Activated T-helper 1 cell treated with anti-CD3 and anti-CD28 coated beads, Interleukin-12 subunit alpha, Interleukin-12 subunit beta, Interleukin-2, Interleukin-4 antibody, amounts not matched to agents 30 ng/mL and 10 ng/mL and 1 ng/mL, durations not matched to agents 14 hours and 24 hours and 36 hours (primary cell): ENCODE measurements at regions not wholly inside any gene's neighbourhood (a gene's known extent, or its start where the extent isn't known, plus 50 kb on each side); places are given as distances from the start of the nearest gene placed in this dataset.

Experiments used
- DNase-seq: peaks from one replicate; pipeline ENCODE4 v3.0.0; 2021; ENCODE audit warnings: low spot score
- H3K27ac Mint-ChIP-seq: one replicate; pipeline ENCODE4 v1.8.0; 2021; ENCODE audit warnings: mild to moderate bottlenecking, mixed read lengths
- H3K27me3 Mint-ChIP-seq: one replicate; pipeline ENCODE4 v1.8.0; 2022; ENCODE audit warnings: mild to moderate bottlenecking, moderate library complexity, mixed read lengths; ENCODE audit not compliant: insufficient read depth
- H3K36me3 Mint-ChIP-seq: one replicate; pipeline ENCODE4 v1.8.0; 2021; ENCODE audit warnings: low read depth, mixed read lengths
- H3K4me1 Mint-ChIP-seq: one replicate; pipeline ENCODE4 v1.8.0; 2021; ENCODE audit warnings: low read depth, mixed read lengths
- H3K4me3 Mint-ChIP-seq: one replicate; pipeline ENCODE4 v1.8.0; 2021; ENCODE audit warnings: mild to moderate bottlenecking, moderate library complexity, mixed read lengths
- H3K9me3 Mint-ChIP-seq: one replicate; pipeline ENCODE4 v1.8.0; 2021; ENCODE audit warnings: mixed read lengths
- intact Hi-C: fragments of 100-400 bp; cut with micrococcal nuclease; formaldehyde crosslinking; loops from one replicate; pipeline ENCODE4 v1.15.1; 2024

DNA sequence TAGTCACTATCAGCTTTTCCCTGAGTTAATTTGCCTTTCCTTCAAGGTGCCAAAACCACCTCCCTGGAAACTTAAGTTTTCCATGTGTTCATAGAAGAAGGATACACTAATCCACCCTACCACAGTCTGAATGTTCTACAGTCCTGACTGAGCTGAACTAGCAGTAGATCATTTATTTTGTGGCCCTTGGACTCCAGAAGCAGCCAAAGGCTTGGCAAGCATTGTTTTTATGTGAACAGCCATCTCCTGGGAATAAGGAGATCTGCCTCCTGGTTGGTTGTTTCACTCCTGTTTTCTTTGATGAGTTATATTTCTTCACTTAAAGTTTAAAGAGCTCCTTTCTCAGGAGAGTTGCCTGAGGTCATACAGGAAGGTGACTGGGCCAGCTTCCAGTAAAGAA is 634.6 kb upstream of the SOX9 start:
- intact Hi-C loops: no loop called here
- H3K27me3 Mint-ChIP-seq: no peaks in the 10 kb centered on the region
- H3K4me1 Mint-ChIP-seq: no peaks in the 10 kb centered on the region
- no peak overlapping the region for H3K4me3 Mint-ChIP-seq
- DNase-seq: no peak
- no peaks in the 10 kb centered on the region for H3K9me3 Mint-ChIP-seq
- no peaks in the 10 kb centered on the region for H3K36me3 Mint-ChIP-seq
- H3K27ac Mint-ChIP-seq: no peak overlapping the region

GRCh38 chr17:71488851-71489250 is 632.0 kb upstream of the SOX9 start:
- H3K27me3 Mint-ChIP-seq: no peaks in the 10 kb centered on the region
- DNase-seq: no peak
- no peaks in the 10 kb centered on the region for H3K4me1 Mint-ChIP-seq
- peaks cover 6% of the 10 kb centered on the region for H3K9me3 Mint-ChIP-seq
- intact Hi-C loops: no loop called here
- no peak overlapping the region for H3K4me3 Mint-ChIP-seq
- H3K36me3 Mint-ChIP-seq: no peaks in the 10 kb centered on the region
- no peak overlapping the region for H3K27ac Mint-ChIP-seq

GRCh38 chr17:71494062-71494855 is 626.6 kb upstream of the SOX9 start:
- DNase-seq: no peak
- Mint-ChIP-seq H3K4me1 (no peaks in the 10 kb centered on the region), H3K4me3 (no peak overlapping the region), H3K27ac (no peak overlapping the region), H3K9me3 (peaks cover 6% of the 10 kb centered on the region), H3K27me3 (no peaks in the 10 kb centered on the region), H3K36me3 (no peaks in the 10 kb centered on the region)
- intact Hi-C loops: no loop called here

DNA sequence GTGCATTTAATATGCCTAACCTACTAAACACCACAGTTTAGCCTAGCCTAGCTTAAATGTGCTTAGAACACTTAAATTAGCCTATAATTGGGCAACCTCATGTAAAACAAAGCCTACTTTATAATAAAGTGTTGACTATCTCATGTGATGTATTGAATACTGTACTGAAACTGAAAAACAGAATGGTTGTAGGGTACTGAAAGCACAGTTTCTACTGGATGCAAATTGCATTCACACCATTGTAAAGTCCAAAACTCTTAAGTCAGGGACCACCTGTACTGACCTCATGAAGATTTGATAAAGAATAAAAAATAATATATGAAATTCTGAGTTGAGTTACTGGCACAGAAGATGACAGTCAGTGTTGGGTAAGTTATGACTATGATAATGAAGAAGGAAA is 625.4 kb upstream of the SOX9 start:
- H3K27ac Mint-ChIP-seq: no peak overlapping the region
- no peak for DNase-seq
- intact Hi-C loops: no loop called here

GRCh38 chr17:71496552-71496951 is 624.3 kb upstream of the SOX9 start:
- Mint-ChIP-seq H3K9me3 (peaks cover 6% of the 10 kb centered on the region), H3K27ac (no peak overlapping the region), H3K4me1 (no peaks in the 10 kb centered on the region), H3K4me3 (no peak overlapping the region), H3K27me3 (no peaks in the 10 kb centered on the region), H3K36me3 (no peaks in the 10 kb centered on the region)
- no peak for DNase-seq
- intact Hi-C loops: no loop called here

More for the DNA sequence above, 625.4 kb upstream of the SOX9 start:
- no peaks in the 10 kb centered on the region for H3K36me3 Mint-ChIP-seq
- peaks cover 6% of the 10 kb centered on the region for H3K9me3 Mint-ChIP-seq
- H3K4me3 Mint-ChIP-seq: no peak overlapping the region
- H3K27me3 Mint-ChIP-seq: no peaks in the 10 kb centered on the region
- H3K4me1 Mint-ChIP-seq: no peaks in the 10 kb centered on the region

DNA sequence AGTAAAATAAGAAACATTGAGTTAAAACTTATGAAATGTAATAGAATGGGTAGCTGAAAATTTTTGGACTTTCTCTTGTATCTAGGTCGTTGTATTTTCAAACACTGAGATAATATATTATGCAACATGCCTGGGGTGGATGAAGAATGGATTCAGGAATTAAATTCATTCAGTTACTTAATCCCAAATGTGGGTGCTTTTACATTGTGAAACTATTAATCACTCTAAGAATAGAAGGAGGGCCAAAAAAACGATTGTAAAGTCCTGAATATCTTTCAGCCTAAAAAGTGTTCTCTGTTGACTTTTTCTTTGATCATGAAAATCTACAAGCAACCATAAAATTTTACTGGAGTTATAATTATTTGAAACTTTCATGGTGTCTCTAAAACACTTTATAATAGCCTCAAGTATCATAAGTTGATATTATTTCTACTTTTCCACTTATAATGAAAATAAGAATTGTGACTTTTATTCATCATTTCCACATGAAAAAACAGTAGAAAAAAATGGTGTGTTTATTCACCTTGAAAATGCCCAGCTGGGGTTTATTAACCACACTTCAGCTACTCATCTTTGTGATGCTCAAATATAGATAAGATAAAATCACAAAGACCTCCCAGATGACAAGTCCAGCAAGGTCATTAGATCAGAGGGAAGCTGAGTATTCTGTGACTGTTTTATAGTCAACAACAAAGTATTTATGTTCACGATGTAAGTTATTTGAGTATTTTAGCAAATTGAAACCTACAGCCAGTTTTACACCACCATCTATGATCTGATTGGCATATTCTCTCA is 619.9 kb upstream of the SOX9 start:
- no peak for DNase-seq
- no peak overlapping the region for H3K27ac Mint-ChIP-seq
- peaks cover under 1% of the 10 kb centered on the region for H3K9me3 Mint-ChIP-seq
- intact Hi-C loops: no loop called here
- no peaks in the 10 kb centered on the region for H3K27me3 Mint-ChIP-seq
- no peak overlapping the region for H3K4me3 Mint-ChIP-seq
- H3K4me1 Mint-ChIP-seq: no peaks in the 10 kb centered on the region
- H3K36me3 Mint-ChIP-seq: no peaks in the 10 kb centered on the region

DNA sequence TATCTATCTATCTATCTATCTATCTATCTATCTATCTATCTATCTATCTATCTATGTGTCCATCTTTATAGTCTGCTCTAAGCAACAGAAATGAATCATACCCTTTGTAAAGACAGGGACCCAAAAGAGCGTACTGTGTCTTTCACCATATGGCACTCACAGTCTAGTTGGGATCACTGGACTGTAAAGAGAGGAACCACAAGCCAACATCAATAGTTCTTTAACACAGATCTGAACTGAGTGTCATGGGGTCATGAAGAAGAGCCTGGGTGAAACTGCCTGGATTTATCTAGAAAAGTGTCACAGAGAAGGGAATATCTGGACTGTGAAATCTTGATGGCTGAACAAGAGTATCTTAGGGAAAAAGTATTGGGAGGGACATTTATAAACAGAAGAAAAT is 619.1 kb upstream of the SOX9 start:
- no peaks in the 10 kb centered on the region for H3K36me3 Mint-ChIP-seq
- no peak overlapping the region for H3K27ac Mint-ChIP-seq
- intact Hi-C loops: no loop called here
- H3K27me3 Mint-ChIP-seq: no peaks in the 10 kb centered on the region
- DNase-seq: no peak
- no peak overlapping the region for H3K4me3 Mint-ChIP-seq
- peaks cover 5% of the 10 kb centered on the region for H3K9me3 Mint-ChIP-seq
- H3K4me1 Mint-ChIP-seq: no peaks in the 10 kb centered on the region

- Mint-ChIP-seq H3K9me3 (peaks cover 6% of the 10 kb centered on the region), H3K4me3 (no peak overlapping the region), H3K4me1 (no peaks in the 10 kb centered on the region), H3K27ac (no peak overlapping the region), H3K36me3 (no peaks in the 10 kb centered on the region), H3K27me3 (no peaks in the 10 kb centered on the region)
- DNase-seq: no peak
- intact Hi-C loops: no loop called here
Observed at GRCh38 chr17:71502443-71502842, 618.4 kb upstream of the SOX9 start.

- no peaks in the 10 kb centered on the region for H3K4me1 Mint-ChIP-seq
- no peak for DNase-seq
- peaks cover 20% of the 10 kb centered on the region for H3K9me3 Mint-ChIP-seq
- H3K27ac Mint-ChIP-seq: no peak overlapping the region
- H3K27me3 Mint-ChIP-seq: no peaks in the 10 kb centered on the region
- intact Hi-C loops: no loop called here
- no peaks in the 10 kb centered on the region for H3K36me3 Mint-ChIP-seq
- no peak overlapping the region for H3K4me3 Mint-ChIP-seq
Observed at GRCh38 chr17:71503710-71504465, 616.9 kb upstream of the SOX9 start.

DNA sequence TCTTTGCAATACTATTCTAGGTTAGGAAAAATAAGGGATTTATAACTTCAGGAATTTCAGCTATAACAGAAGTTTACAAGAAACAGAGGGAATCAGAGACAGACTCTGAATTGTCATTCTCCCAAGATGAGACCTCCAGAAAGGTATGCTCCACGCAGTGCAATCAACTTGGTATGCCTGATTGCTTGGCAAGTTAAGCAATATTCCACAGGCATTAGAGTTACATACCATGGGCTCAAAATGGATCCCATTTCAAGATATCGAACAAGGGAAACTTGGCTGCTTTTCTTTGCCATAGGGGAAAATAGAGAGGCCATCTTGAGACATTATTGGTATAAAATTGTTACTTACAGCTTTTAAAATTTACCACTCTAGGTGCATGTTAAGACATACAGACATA is 615.6 kb upstream of the SOX9 start:
- Mint-ChIP-seq H3K36me3 (no peaks in the 10 kb centered on the region), H3K4me1 (no peaks in the 10 kb centered on the region), H3K27ac (no peak overlapping the region), H3K9me3 (peaks cover 20% of the 10 kb centered on the region), H3K4me3 (no peak overlapping the region), H3K27me3 (no peaks in the 10 kb centered on the region)
- no peak for DNase-seq
- intact Hi-C loops: no loop called here

- no peaks in the 10 kb centered on the region for H3K27me3 Mint-ChIP-seq
- no peak overlapping the region for H3K4me3 Mint-ChIP-seq
- no peak overlapping the region for H3K27ac Mint-ChIP-seq
- no peaks in the 10 kb centered on the region for H3K4me1 Mint-ChIP-seq
- no peaks in the 10 kb centered on the region for H3K36me3 Mint-ChIP-seq
- intact Hi-C loops: no loop called here
- peaks cover 20% of the 10 kb centered on the region for H3K9me3 Mint-ChIP-seq
- DNase-seq: no peak
Observed at GRCh38 chr17:71505981-71506380, 614.8 kb upstream of the SOX9 start.

DNA sequence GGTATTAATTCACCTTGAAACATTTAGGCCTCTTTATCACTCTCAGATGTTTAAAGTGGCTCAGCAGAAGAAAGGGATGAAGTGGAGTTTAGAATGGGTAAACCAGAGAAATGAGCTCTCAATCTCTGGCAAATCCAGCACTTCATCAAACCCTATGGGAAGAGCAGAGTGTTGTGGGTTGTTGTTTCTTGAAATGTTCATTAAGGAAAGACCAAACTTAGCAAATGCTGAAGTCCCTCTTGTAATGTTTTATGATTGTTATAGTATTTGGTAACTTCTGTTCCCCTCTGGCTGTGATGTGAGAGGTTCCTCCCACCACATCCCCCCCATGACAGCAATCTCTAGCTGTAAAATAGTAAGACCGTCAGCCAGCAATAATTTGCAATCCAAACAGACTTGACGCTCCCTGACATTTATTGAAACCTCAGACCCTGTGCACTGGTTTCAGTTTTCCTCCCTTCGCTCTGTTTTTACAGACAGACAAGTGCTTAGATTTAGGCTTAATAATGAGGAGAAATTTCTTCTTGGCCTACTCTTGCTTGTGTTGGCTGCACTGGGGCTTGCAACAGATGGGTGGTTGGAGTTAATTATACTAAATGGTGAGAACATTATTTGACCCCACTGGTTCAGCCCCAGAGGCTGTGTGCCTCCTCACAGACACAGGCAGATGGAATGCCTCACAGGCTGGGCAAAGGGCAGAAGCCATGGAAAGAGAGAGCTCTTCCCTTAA is 609.4 kb upstream of the SOX9 start:
- no peak overlapping the region for H3K27ac Mint-ChIP-seq
- no peaks in the 10 kb centered on the region for H3K36me3 Mint-ChIP-seq

More for the DNA sequence above, 609.4 kb upstream of the SOX9 start:
- H3K4me1 Mint-ChIP-seq: no peaks in the 10 kb centered on the region
- H3K27me3 Mint-ChIP-seq: no peaks in the 10 kb centered on the region
- H3K4me3 Mint-ChIP-seq: no peak overlapping the region
- H3K9me3 Mint-ChIP-seq: peaks cover 28% of the 10 kb centered on the region
- intact Hi-C loops: no loop called here
- no peak for DNase-seq
